GM21528 (cell line): ENCODE measurements at regions not wholly inside any gene's neighbourhood (a gene's known extent, or its start where the extent isn't known, plus 50 kb on each side); places are given as distances from the start of the nearest gene placed in this dataset.

Experiments used
- ATAC-seq: cut with Tn5 transposase; IDR thresholded peaks from one replicate; pipeline ENCODE4 v1.9.1; 2021; ENCODE audit warnings: mild to moderate bottlenecking, moderate library complexity; ENCODE audit not compliant: unreplicated experiment, low FRiP score

GRCh38 chr11:92735039-92735438 is 234.4 kb upstream of the MTNR1B start:
- no peak for ATAC-seq

DNA sequence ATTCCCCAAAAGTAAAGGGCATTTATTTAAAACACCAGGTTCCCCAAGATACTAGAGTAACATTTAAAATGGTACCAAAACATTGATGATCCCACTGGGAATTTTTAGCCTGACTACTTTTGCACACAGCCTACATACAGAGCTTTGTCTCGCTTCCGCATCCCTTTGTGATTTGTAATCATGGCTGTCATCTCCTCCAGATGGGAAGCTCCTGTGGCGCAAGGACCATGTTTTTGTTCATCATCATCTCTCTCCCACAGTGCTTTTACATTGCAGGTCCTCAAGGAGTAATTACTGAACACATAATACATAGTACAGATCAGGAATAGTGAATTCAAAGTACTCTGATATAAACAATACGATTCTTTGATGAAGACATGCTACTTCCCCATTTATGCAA is 231.2 kb upstream of the MTNR1B start:
- ATAC-seq = no peak

- no peak for ATAC-seq
Observed at GRCh38 chr11:92739041-92739440, 230.4 kb upstream of the MTNR1B start.

GRCh38 chr11:92739491-92739890 is 230.0 kb upstream of the MTNR1B start:
- ATAC-seq = no peak

- no peak for ATAC-seq
Observed at GRCh38 chr11:92740276-92740675, 229.2 kb upstream of the MTNR1B start.

DNA sequence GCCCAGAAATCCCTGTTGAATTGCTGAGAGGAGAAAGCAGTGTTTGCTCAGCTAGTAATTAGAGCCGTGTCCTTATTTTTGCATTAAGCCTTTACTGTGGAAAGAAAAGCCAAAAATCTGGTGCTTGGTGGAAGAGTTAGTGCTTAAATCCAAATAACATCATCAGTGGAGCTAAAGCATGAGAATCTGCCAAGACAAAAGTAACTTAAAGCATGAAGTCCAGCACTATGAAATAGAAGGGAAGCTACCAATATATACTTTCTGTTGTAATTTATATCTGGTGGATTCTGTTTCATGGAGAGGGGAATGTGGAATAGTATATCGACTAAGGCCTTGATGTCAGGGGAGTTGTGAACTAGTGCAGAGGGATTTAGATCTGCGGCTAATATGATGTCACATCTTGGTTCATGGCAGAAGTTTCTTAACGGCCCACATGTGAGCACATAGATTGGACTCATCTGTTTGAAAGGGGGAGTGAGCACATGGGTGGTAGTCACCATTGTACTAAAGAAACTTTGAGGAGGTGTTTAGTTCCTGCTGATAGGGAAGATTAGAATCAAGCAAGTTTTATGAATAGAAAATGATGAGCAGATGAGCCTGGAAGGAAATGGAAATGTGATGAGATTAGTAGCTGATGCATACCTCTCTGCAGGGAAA is 224.4 kb upstream of the MTNR1B start:
- no peak for ATAC-seq

GRCh38 chr11:92750794-92751193 is 218.7 kb upstream of the MTNR1B start:
- no peak for ATAC-seq

DNA sequence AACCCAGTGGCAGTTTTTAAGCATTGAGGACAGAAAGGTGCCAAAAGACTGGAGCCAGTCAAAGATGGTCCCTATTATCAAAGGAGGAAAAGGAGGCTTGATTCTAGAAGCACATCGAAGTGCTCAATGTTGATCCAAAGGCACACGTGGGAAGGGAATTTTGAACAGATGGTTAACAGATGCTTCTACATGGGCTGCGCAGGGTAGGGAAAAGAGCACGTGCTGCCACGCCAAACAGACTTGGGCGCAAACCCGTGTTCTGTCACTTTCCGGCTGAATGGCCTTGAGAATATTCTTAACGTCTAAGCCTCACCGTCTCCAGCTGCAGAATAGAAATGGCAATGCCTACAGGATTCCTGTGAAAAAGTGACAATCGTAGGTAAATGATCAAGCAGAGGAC is 217.9 kb upstream of the MTNR1B start:
- no peak for ATAC-seq

GRCh38 chr11:92752122-92752521 is 217.3 kb upstream of the MTNR1B start:
- ATAC-seq = no peak

- ATAC-seq = no peak
Observed at GRCh38 chr11:92753161-92753560, 216.3 kb upstream of the MTNR1B start.

DNA sequence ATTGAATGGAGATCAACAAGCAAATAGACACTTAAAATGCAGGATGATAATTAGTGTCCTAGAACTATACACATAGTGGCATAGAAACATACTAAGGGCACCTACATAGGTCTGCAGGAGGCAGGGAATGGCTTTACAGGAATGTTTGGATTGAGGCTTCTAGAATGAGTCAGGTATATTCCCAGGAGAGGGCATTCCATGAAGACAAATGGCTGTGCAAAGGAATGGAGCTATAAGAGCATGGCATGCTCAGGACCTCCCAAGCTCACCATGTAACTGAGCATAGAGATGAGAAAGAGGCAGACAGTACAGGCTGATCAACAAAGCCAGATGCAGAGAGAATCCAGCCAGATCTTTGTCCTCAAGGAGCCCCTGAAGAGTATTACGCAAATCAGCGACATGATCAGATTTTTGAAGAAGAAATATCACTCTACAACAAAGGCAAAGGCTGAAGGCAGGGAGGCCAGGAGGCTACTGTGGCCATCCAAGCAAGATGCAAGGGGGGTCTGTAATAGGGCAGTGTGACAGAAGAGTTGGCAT is 211.1 kb upstream of the MTNR1B start:
- no peak for ATAC-seq

GRCh38 chr11:92759571-92760214 is 209.8 kb upstream of the MTNR1B start:
- no peak for ATAC-seq

DNA sequence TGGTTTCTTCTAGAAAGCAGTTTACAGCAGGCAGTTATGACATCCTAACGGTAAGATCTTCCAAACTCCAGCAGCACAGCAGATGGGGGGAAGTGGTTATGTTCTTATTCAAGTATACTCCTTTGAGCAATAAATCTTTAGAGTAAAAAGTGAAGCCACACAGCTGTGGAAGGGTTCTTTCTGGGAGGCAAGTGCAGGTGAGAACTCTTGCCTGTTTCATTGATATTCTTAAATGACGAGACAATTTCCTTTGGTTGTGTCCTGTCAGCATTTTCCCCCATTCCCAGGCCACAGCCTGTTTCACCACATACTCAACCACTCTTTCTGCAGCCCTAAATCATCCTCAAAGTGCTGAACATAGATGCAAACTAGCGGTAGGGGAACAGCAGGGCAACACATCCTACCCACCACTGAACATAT is 207.3 kb upstream of the MTNR1B start:
- no peak for ATAC-seq

DNA sequence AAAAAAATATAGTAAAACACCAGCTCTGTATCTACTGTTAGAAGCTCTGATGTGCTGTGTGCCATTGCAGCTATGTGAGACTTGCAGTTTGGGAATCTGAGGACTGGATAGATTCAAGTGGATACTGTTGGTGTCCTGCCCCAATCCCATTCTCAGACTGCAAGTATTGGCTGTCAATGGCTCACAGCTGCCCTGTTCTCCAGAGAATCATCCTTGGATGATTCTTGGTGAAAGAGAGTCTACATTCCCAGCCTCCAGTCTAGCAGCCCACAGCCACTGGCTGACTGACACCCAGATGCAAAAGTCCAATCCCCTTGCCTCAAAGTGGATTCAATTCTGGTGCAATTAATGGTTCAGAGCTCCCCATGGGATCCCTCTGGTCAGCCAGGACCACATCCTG is 206.1 kb upstream of the MTNR1B start:
- no peak for ATAC-seq

- no peak for ATAC-seq
Observed at GRCh38 chr11:92764128-92764527, 205.3 kb upstream of the MTNR1B start.

DNA sequence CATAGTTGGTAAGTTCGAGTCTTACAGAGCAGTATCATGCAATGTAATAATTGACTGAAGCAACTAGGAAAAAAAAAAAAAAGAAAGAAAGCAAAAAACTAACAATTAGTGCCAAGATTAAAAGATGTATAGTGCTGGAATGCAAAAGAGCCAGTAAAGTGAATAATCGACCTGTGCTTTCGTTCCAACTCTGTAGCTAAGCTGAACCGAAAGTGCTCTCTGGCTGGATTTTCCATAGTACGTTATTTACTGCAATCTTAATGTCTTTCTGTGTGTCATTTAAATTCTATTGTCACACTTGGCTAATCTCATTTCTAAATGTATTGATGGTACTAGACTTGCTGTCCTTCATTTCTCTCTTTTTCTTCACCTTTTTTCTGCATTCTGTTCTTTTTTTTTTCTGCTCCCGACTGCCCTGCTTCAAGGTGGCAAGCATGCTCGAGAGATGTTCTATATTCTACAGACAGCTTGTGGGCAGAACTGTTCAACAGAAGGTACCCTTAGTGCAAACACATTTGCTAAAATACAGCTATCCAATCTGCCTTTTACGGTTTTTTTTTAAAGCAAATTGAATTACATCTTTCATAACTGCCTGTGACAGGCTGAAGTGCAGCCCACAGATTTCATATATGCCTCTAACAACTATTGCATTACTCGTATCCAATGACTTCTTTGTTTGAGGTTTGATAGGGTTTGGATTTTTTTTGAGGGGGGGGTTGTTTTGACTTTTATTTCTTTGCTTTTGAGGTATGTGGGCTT is 204.2 kb upstream of the MTNR1B start:
- ATAC-seq = no peak

- no peak for ATAC-seq
Observed at GRCh38 chr11:92765965-92766371, 203.5 kb upstream of the MTNR1B start.

GRCh38 chr11:92766698-92767097 is 202.8 kb upstream of the MTNR1B start:
- ATAC-seq = no peak

- ATAC-seq = no peak
Observed at GRCh38 chr11:92767416-92767815, 202.0 kb upstream of the MTNR1B start.

GRCh38 chr11:92768121-92768840 is 201.2 kb upstream of the MTNR1B start:
- ATAC-seq = no peak

DNA sequence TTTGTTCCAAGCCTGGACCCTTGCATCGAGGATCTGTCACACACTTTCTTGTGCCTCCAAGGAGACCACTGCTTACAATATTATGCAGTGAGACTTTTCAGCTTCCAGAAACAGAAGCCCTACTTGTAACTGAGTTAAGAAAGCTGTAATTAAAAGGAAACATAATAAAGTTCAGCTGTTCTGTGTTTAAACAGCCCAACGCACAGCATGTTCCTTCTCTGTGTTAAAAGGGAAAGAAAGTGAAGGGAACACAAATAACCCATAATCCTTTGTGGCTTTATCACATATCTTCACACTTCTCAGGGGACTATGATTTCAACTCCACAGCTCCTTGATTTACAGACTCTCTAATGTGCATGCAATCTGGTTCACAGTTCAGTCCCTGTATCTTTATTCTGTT is 200.3 kb upstream of the MTNR1B start:
- ATAC-seq = no peak
